Choroid plexus epithelial cell (primary cell): ENCODE measurements at regions not wholly inside any gene's neighbourhood (a gene's known extent, or its start where the extent isn't known, plus 50 kb on each side); places are given as distances from the start of the nearest gene placed in this dataset.

Experiments used
- DNase-seq: peaks from one replicate; pipeline ENCODE4 v3.0.0-alpha.2; 2010; ENCODE audit warnings: low read depth
- H3K4me3 ChIP-seq: 2 replicates; pipeline ENCODE4 v1.5.1; 2011; ENCODE audit warnings: low read depth, mild to moderate bottlenecking, control low read depth, low read length, moderate library complexity
- TF ChIP-seq, protein P1 (sequence below): conservative IDR thresholded peaks from 2 replicates; pipeline ENCODE4 v1.5.1; 2011; ENCODE audit warnings: low read depth, mild to moderate bottlenecking, control low read depth, inconsistent platforms, low read length, moderate library complexity

DNA sequence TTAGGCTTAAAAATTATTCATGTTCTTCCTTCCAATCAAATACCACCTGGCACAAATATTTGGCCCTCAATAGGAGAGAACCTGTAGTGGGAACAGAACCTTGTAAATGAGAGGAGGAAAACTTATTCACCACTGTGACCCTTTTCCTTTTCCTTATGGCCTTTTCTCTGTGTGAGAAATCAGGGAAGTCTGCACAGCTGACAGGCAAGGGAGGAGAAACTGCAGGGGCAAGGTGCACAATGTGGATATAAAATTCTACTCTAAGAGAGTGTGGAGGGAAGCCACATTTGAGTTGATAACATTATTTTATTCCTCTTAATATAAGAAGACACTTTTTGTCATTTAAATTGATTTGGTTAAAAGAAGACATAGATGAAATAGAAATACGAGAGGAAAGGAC lies 1247.0 kb upstream of the CHAC2 start:
- H3K4me3 ChIP-seq, result no peak overlapping the region
- DNase-seq, result no peak

DNA sequence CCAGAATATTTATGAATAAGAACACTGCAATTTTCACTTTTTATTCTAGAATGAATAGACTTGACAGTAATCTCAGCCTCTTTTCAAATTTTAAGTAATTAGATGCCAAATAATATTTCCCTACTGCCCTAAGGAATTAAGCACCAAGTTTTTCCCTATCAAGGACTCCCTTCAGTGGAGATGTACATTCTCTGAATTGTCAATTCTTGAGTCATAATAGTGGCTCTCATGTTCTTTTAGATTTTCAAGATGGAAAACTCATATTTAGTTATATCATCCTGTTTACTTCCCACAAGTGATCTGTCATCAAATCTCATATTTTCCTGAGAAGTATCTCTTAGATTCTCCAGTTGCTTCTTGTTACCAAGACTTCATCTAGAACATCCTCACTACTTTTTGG lies 1248.9 kb upstream of the CHAC2 start:
- DNase-seq, result peak; percentile 52
- TF ChIP-seq, protein P1, sequence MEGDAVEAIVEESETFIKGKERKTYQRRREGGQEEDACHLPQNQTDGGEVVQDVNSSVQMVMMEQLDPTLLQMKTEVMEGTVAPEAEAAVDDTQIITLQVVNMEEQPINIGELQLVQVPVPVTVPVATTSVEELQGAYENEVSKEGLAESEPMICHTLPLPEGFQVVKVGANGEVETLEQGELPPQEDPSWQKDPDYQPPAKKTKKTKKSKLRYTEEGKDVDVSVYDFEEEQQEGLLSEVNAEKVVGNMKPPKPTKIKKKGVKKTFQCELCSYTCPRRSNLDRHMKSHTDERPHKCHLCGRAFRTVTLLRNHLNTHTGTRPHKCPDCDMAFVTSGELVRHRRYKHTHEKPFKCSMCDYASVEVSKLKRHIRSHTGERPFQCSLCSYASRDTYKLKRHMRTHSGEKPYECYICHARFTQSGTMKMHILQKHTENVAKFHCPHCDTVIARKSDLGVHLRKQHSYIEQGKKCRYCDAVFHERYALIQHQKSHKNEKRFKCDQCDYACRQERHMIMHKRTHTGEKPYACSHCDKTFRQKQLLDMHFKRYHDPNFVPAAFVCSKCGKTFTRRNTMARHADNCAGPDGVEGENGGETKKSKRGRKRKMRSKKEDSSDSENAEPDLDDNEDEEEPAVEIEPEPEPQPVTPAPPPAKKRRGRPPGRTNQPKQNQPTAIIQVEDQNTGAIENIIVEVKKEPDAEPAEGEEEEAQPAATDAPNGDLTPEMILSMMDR, result no peak
- H3K4me3 ChIP-seq, result no peak overlapping the region

More for the DNA sequence above, 1247.0 kb upstream of the CHAC2 start:
- TF ChIP-seq, protein P1, result no peak

DNA sequence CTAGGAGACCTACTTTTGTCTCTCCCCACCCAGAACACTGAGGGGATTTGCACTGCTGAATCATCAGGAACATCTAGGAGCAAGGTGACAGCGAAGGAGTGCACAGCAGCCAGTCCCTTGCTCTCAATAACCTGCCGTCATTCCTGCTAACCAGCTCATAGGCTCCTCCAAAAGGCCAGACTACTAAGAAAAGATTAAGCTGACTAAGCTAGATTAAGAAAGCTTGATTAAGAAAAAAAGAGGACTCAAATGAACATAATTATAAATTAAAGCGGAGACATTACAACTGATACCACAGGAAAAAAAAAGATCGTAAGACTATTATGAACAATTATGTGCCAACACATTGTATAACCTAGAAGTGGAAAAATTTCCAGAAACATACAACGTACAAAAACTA lies 1254.8 kb upstream of the CHAC2 start:
- DNase-seq, result no peak
- TF ChIP-seq, protein P1, result no peak
- H3K4me3 ChIP-seq, result no peak overlapping the region

DNA sequence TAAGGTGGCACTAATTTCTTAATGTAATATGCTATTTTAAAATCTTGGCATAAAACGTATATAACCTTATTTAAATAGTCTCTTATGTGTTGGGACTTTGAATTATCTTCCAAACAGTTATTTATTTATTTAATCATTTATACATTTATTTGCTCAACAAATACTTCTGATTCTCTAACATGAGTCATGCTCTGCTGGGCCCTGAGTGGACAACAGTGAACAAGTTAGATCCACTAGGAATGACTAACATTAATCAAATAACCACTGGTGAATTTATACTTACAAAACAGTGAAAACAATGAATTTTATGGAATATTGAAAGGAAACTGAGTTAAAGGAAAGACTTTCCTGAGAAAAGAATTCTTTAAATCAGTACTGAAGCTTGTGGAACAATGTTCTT lies 1257.2 kb upstream of the CHAC2 start:
- TF ChIP-seq, protein P1, result no peak
- H3K4me3 ChIP-seq, result no peak overlapping the region
- DNase-seq, result peak; percentile 43

DNA sequence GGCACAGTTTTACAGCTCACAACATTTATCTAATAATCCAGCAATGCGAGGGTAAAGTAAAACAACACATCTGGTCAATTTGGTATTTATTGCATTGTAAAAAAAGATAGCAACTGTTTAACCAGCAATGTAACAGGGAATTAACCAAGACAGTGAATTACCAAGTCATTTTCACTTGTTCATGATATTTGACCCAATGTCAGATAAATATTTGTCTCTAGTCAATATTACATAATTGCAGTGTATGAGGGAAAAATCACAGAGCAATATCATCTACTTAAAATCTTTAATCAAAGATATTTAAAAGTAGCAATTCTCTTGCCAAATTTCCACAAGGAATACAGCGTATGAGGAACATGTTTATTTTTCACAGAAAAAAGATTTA lies 1265.1 kb upstream of the CHAC2 start:
- TF ChIP-seq, protein P1, result no peak
- no peak overlapping the region for H3K4me3 ChIP-seq
- DNase-seq, result no peak

DNA sequence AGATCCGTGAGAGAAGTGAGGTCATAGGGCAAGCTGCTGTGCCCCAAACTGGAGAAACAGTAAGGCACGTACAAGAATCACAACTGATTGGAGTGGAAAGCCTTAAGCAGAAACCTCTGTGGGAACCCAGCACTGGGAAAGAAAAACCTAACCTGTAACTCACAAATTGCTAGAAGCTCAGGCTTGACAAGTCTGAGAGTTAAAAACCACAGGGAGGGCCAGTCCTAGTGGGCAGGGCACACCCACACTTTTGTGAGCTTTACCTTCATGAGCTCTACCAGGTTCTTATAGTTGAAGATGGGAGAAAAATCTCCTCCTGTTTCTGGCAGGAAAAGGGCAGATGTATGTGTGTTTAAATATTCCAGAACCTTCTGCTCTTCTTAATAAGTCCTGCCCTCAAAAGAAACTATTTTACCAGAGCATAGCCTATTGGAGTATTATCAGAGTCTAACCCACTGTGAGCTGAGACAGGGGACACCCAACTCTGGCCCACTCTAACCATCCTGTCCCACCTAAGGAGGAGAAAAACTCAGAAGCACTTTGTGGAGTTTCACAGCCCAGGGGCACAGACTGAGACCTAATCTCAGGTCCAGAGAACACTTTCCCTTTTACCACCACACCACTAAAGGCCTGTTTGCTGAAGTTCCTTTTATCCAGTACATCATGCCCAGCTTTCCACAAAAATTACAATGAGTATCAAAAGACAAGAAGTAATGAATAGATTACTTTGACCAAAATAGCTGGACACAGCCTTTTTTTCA lies 1265.7 kb upstream of the CHAC2 start:
- TF ChIP-seq, protein P1, result no peak
- no peak overlapping the region for H3K4me3 ChIP-seq
- no peak for DNase-seq

DNA sequence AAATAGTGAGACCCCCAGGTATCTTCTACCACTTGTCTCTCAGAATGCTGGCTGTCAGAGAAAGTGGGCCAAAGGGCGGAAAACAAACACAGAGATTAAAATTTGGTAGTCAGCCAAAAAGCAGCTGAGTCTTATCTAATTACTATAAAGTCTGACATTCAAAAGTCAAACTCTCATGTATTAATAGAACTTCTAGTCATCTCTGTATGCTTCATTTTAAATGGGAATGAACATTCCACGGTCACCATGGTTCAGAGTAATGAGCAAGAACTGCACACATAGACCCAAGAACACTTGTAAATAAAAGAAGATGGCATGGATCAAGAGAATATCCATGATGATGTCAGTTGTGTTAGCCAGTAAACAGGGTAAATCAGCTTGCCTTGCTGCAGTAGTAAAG lies 1267.0 kb upstream of the CHAC2 start:
- DNase-seq, result peak; percentile 25
- TF ChIP-seq, protein P1, result no peak
- H3K4me3 ChIP-seq, result no peak overlapping the region
